WERI-Rb-1 (cell line): ENCODE measurements at regions not wholly inside any gene's neighbourhood (a gene's known extent, or its start where the extent isn't known, plus 50 kb on each side); places are given as distances from the start of the nearest gene placed in this dataset.

Experiments used
- DNase-seq: peaks from one replicate; pipeline ENCODE4 v3.0.0-alpha.2; 2020
- H3K27ac ChIP-seq: fragments of 250-450 bp; sonication (Bioruptor Pico); 2 replicates; pipeline ENCODE4 v1.5.1; 2020; ENCODE audit warnings: mild to moderate bottlenecking, moderate library complexity
- H3K27me3 ChIP-seq: fragments of 250-450 bp; sonication (Bioruptor Pico); 2 replicates; pipeline ENCODE4 v1.5.1; 2021; ENCODE audit warnings: mild to moderate bottlenecking, low read depth, moderate library complexity; ENCODE audit not compliant: insufficient read depth, severe bottlenecking
- H3K36me3 ChIP-seq: fragments of 250-450 bp; sonication (Bioruptor Pico); 2 replicates; pipeline ENCODE4 v1.5.1; 2020; ENCODE audit warnings: mild to moderate bottlenecking, moderate library complexity
- H3K4me3 ChIP-seq: 2 replicates; pipeline ENCODE4 v1.5.1; 2011; ENCODE audit warnings: low read depth, mild to moderate bottlenecking, control low read depth, low read length
- H3K9me3 ChIP-seq: fragments of 250-450 bp; sonication (Bioruptor Pico); 2 replicates; pipeline ENCODE4 v1.5.1; 2021; ENCODE audit warnings: mild to moderate bottlenecking, moderate library complexity; ENCODE audit not compliant: severe bottlenecking
- CTCF ChIP-seq: IDR thresholded peaks from 2 replicates; pipeline ENCODE4 v1.5.1; 2011; ENCODE audit warnings: low read depth, mild to moderate bottlenecking, control low read depth, inconsistent platforms, low read length

- no peak overlapping the region for H3K4me3 ChIP-seq
- H3K36me3 ChIP-seq: no peaks in the 10 kb centered on the region
- DNase-seq: no peak
- no peak for TF ChIP-seq CTCF
- H3K9me3 ChIP-seq: no peaks in the 10 kb centered on the region
- no peak overlapping the region for H3K27ac ChIP-seq
- no peaks in the 10 kb centered on the region for H3K27me3 ChIP-seq
Measured at GRCh38 chr5:109486200-109486804, 76.5 kb upstream of the PJA2 start.

- Histone ChIP-seq H3K27me3 (no peaks in the 10 kb centered on the region), H3K4me3 (no peak overlapping the region), H3K9me3 (no peaks in the 10 kb centered on the region), H3K36me3 (no peaks in the 10 kb centered on the region), H3K27ac (no peak overlapping the region)
- TF ChIP-seq CTCF: no peak
- peak; percentile 71 for DNase-seq
Measured at GRCh38 chr5:109485030-109485429, 75.3 kb upstream of the PJA2 start.

- H3K9me3 ChIP-seq: no peaks in the 10 kb centered on the region
- H3K27ac ChIP-seq: no peak overlapping the region
- no peak for DNase-seq
- no peaks in the 10 kb centered on the region for H3K27me3 ChIP-seq
- no peak for TF ChIP-seq CTCF
- no peak overlapping the region for H3K4me3 ChIP-seq
- no peaks in the 10 kb centered on the region for H3K36me3 ChIP-seq
Measured at GRCh38 chr5:109484597-109484996, 74.8 kb upstream of the PJA2 start.

- TF ChIP-seq CTCF: no peak
Measured at GRCh38 chr5:109483395-109483971, 73.7 kb upstream of the PJA2 start.

GRCh38 chr5:109482748-109483147, 73.0 kb upstream of the PJA2 start:
- no peak for DNase-seq
- Histone ChIP-seq H3K27me3 (no peaks in the 10 kb centered on the region), H3K36me3 (no peaks in the 10 kb centered on the region), H3K9me3 (no peaks in the 10 kb centered on the region), H3K27ac (no peak overlapping the region), H3K4me3 (no peak overlapping the region)
- TF ChIP-seq CTCF: no peak

More at GRCh38 chr5:109483395-109483971, 73.7 kb upstream of the PJA2 start:
- H3K27ac ChIP-seq: no peak overlapping the region
- no peak for DNase-seq
- no peak overlapping the region for H3K4me3 ChIP-seq
- H3K36me3 ChIP-seq: no peaks in the 10 kb centered on the region
- no peaks in the 10 kb centered on the region for H3K9me3 ChIP-seq
- H3K27me3 ChIP-seq: no peaks in the 10 kb centered on the region
